ENCODE measurements at regions not wholly inside any gene's neighbourhood (a gene's known extent, or its start where the extent isn't known, plus 50 kb on each side); places are given as distances from the start of the nearest gene placed in this dataset.

- TF ChIP-seq MLLT1 (IDR thresholded peaks at IDR 0.05) = no peak
- no peak for TF ChIP-seq NFXL1 (IDR thresholded peaks at IDR 0.05; ENCODE audit: borderline replicate concordance)
Measured at GRCh38 chr12:89920866-89921265, 212.2 kb upstream of the ATP2B1 start (continued).

- in situ Hi-C loops (cut with MboI) = no loop called here
- Histone ChIP-seq H3K36me3 (ENCODE audit: control insufficient read depth in 2 of 2, insufficient read depth in 2 of 2, low read length in 1 of 2) (no peaks in the 10 kb centered on the region), H3K4me3 (no peak overlapping the region), H3K79me2 (ENCODE audit: control insufficient read depth, insufficient read depth, low read length) (no peaks in the 10 kb centered on the region), H2AFZ (ENCODE audit: control insufficient read depth, low read depth, low read length) (no peak overlapping the region), H3K4me1 (ENCODE audit: control insufficient read depth, insufficient read depth, low read length) (no peaks in the 10 kb centered on the region; the same call in 1 of the 2 replicates), H3K9me3 (replicated peaks; ENCODE audit: control insufficient read depth, insufficient read depth, low read length) (no peaks in the 10 kb centered on the region), H3K4me2 (ENCODE audit: control insufficient read depth, insufficient read depth) (no peak overlapping the region), H3K27me3 (replicated peaks in 1 of 2; ENCODE audit: control insufficient read depth in 2 of 2, insufficient read depth in 2 of 2, low read length in 1 of 2) (no peaks in the 10 kb centered on the region), H3K9ac (ENCODE audit: control insufficient read depth, insufficient read depth, low read length) (no peak overlapping the region), H3K27ac (ENCODE audit: control insufficient read depth, insufficient read depth) (no peak overlapping the region), H4K20me1 (ENCODE audit: control insufficient read depth, insufficient read depth) (no peaks in the 10 kb centered on the region)
- ATAC-seq (no peak), FAIRE-seq (no peak), DNase-seq (ENCODE audit: low read depth, low spot score) (no peak)
- 93% methylated on average over 15 of the region's 26 CpGs for WGBS (ENCODE audit: insufficient coverage, insufficient replicate concordance, low lambda C conversion rate, missing lambda C conversion rate)
- BruUV-seq (replicated peaks) = no TSS peak
- SMC1A ChIA-PET (ENCODE audit: uncharacterized antibody, unreplicated experiment) = interaction anchor here (0.8 to 2.3 kb wide), 12 partner anchors 7 to 375 kb away, joined by 3 to 10 read pairs (median 4); partner anchors contain the start of gene ATP2B1
- intact Hi-C loops (cut with micrococcal nuclease; ENCODE audit: unreplicated experiment) = no loop called here
- RAD21 ChIA-PET (ENCODE audit: unreplicated experiment) = interaction anchor here (0.9 to 2.5 kb wide), 6 partner anchors 9 to 41 kb away, joined by 3 to 9 read pairs (median 4); no protein-coding TSS in a partner anchor
- CTCF ChIA-PET = interaction anchor here (0.9 to 2.2 kb wide), 4 partner anchors 9 to 43 kb away, joined by 3 to 6 read pairs (median 4); no protein-coding TSS in a partner anchor
- POLR2A ChIA-PET = interaction anchor here (1.1 kb wide), 1 partner anchor 37 kb away, joined by 3 read pairs; no protein-coding TSS in a partner anchor
- TF ChIP-seq MYB (IDR thresholded peaks at IDR 0.05; ENCODE audit: borderline replicate concordance, low read depth, low read length) (no peak), SREBF2 (IDR thresholded peaks at IDR 0.05; ENCODE audit: low read length) (no peak), ETV6 (conservative IDR thresholded peaks at IDR 0.05 in 1 of 2, IDR thresholded peaks at IDR 0.05 in 1 of 2; ENCODE audit: borderline replicate concordance in 1 of 2, low read depth in 1 of 2) (no peak), ZNF217 (IDR thresholded peaks at IDR 0.05) (no peak), HDGF (IDR thresholded peaks at IDR 0.05) (no peak), IKZF1 (conservative IDR thresholded peaks at IDR 0.05) (no peak), CBFB (IDR thresholded peaks at IDR 0.05; ENCODE audit: low read depth) (no peak), SP1 (IDR thresholded peaks at IDR 0.05; ENCODE audit: low read depth, low read length) (no peak), ZNF687 (IDR thresholded peaks at IDR 0.05) (no peak)
- TF ChIP-seq, protein P1, sequence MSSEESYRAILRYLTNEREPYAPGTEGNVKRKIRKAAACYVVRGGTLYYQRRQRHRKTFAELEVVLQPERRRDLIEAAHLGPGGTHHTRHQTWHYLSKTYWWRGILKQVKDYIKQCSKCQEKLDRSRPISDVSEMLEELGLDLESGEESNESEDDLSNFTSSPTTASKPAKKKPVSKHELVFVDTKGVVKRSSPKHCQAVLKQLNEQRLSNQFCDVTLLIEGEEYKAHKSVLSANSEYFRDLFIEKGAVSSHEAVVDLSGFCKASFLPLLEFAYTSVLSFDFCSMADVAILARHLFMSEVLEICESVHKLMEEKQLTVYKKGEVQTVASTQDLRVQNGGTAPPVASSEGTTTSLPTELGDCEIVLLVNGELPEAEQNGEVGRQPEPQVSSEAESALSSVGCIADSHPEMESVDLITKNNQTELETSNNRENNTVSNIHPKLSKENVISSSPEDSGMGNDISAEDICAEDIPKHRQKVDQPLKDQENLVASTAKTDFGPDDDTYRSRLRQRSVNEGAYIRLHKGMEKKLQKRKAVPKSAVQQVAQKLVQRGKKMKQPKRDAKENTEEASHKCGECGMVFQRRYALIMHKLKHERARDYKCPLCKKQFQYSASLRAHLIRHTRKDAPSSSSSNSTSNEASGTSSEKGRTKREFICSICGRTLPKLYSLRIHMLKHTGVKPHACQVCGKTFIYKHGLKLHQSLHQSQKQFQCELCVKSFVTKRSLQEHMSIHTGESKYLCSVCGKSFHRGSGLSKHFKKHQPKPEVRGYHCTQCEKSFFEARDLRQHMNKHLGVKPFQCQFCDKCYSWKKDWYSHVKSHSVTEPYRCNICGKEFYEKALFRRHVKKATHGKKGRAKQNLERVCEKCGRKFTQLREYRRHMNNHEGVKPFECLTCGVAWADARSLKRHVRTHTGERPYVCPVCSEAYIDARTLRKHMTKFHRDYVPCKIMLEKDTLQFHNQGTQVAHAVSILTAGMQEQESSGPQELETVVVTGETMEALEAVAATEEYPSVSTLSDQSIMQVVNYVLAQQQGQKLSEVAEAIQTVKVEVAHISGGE (CRISPR knock-in tag; IDR thresholded peaks at IDR 0.05) = no peak
- TF ChIP-seq, protein P2, sequence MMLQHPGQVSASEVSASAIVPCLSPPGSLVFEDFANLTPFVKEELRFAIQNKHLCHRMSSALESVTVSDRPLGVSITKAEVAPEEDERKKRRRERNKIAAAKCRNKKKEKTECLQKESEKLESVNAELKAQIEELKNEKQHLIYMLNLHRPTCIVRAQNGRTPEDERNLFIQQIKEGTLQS (IDR thresholded peaks at IDR 0.05; ENCODE audit: borderline replicate concordance, extremely low read depth, low read depth, low read length) = no peak
Measured at GRCh38 chr12:89919241-89919906, 210.7 kb upstream of the ATP2B1 start.

All from GM12878 (cell line).